CD1c-positive myeloid dendritic cell (primary cell): ENCODE measurements at regions not wholly inside any gene's neighbourhood (a gene's known extent, or its start where the extent isn't known, plus 50 kb on each side); places are given as distances from the start of the nearest gene placed in this dataset.

ENCODE experiments used
- DNase-seq: peaks from one replicate; pipeline ENCODE4 v3.0.0-alpha.2; 2016; ENCODE audit errors: extremely low spot score

GRCh38 chr2:216553482-216554240, 55.0 kb downstream of the RPL37A start:
- DNase-seq, result no peak

DNA sequence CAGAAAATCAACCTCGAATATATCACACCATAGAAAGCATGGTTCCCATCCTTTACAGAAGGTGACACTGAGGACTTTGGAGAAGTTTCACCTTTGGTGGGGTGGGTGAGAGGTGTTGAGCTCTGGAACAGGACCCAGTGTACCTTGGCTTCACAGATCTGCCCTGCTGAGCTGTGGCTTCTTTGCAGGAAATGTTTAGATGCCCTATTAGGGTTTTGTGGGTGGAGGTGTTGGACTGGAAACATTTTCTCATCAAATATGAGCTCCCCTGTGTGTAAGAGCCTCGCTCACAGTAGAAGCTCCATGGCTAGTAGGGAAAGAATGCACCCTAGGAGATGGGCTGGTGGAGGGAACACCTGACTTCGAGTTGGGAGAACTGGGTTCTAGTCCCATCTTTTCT, 55.6 kb downstream of the RPL37A start:
- no peak for DNase-seq

DNA sequence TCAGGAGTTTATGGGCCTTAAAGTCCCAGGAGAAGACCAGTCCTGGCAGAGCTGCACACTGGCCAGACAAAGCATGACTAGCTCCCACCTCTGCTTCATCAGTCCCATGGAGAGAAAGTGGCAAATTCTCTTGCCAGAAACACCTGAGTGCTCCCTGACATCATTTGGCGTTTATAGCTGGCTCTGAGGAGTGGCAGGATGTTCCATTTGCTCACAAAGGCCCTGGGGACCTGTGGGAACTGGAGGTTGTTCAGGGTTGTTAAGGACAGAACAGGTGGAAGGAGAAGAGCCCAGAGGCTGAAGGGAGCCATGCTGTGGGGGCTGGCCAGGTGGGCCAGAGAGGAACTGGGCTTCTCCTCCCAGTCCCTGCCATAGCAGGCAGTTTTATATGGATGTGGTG, 56.1 kb downstream of the RPL37A start:
- DNase-seq, result no peak

GRCh38 chr2:216555274-216555673, 56.6 kb downstream of the RPL37A start:
- peak; percentile 6 for DNase-seq

DNA sequence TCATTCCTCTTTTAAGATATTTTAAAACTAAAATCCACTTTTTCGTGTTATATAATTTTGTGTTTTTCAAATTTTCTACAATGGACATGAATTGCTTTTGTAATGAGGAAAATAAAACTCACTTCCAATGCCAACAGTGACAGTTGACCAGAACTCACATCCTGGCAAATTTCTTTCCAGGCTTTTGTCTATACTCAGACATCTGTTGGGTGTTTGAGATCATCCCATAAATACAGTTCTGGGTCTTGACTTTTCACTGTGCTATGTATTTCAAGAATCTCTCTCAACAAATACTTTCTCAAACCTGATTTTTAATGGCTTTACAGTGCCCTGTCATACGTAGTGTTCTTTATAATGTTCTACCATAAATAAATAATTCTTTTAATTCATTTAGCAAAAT, 57.6 kb downstream of the RPL37A start:
- no peak for DNase-seq

DNA sequence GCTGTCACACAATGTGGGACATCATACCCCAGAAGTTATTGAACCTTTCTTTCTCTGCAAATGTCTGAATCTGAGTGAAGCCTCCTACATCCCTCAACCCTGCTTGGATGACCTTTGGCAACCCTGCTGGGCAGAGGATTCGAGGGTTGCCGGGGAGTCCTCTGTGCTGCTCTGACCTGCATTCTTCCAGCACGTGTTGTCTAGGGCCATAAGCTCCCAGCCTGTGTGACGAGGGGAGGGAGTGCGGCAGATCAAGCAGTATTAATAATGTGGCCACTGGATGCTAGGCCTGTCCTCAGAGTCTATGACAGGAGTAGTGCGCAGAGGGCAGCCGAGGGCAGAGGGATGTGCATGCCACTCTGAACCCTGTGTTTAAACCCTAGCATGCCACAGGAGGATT, 58.8 kb downstream of the RPL37A start:
- DNase-seq, result no peak

- DNase-seq, result no peak
Measured at GRCh38 chr2:216557820-216558219, 59.2 kb downstream of the RPL37A start.

GRCh38 chr2:216559625-216560156, 61.0 kb downstream of the RPL37A start:
- no peak for DNase-seq

DNA sequence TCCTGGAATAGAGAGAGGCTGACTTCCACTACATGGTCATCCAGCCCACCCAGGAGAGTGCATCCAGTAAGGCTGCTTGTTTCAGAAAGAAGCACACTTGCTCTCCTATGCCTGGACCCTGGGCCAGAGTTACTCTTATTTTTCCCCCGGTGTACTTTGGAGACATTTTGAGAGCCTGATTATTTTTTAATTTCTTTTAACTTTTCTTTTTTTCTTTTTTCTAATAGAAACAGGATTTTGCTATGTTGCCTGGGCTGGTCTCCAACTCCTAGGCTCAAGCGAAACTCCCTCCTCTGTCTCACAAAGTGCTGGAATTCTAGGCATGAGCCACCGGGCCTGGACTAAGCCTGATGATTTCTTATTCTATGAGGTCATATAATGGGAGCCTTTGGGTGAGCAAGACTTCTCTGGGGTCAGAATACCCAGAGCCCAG, 62.2 kb downstream of the RPL37A start:
- DNase-seq, result no peak

- DNase-seq, result no peak
Measured at GRCh38 chr2:216562696-216563435, 64.2 kb downstream of the RPL37A start.

DNA sequence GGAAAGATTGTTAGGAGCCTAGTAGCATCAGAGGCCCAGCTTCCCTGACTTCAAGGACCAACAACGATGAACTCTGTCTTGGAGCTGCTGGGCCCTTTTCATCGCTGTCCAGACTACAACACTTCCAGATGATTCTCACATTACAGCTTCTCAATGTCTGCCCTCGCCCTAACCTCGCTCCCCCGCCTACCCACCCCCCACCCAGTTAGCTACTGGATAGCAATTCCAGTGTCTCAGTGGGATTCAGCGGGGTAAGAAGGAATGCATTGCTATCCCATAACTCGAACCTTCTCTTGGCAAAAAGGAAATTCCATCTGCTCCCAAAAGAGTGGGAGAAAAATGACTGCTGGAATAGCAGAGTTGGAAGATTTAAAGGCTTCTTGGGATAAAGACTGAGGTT, 65.0 kb downstream of the RPL37A start:
- no peak for DNase-seq

DNA sequence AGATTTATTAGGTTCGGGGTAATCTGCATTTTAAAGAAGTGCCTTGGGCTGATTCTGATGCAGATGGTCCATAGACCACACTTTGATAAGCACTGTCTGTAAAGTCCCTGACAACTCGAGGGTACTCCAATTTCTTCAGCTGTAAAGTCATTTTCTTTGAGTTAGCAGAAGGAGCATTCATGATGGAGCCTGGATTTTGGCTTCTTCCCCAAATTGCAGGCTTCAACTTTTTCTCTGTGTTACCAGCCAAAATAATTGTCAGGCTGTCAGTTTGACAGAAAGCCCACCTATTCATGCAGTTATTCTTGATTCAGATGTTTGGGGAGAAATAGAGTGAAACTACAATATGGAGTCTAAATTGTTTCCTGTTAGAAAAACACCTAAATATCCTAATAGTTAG, 66.0 kb downstream of the RPL37A start:
- no peak for DNase-seq

- DNase-seq, result no peak
Measured at GRCh38 chr2:216565956-216566355, 67.3 kb upstream of the IGFBP2 start.

DNA sequence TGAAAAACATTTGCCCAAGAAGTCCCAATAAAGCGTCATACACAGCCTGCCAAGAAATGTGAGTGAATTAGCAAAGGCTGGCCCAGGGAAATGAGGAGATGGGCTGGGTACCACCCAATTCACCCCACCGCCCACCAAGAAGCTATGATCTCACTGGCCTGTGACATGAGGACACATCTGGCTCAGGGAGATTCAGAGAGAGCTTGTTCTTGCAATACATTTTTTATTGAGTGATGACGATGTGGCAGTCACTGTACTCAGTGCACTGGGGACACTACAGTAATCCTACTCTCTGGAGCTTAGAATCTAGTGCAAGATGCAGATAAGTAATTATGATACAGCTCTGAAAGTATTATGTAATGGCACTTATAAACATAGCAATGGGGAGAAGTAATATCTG, 64.6 kb upstream of the IGFBP2 start:
- DNase-seq, result no peak

DNA sequence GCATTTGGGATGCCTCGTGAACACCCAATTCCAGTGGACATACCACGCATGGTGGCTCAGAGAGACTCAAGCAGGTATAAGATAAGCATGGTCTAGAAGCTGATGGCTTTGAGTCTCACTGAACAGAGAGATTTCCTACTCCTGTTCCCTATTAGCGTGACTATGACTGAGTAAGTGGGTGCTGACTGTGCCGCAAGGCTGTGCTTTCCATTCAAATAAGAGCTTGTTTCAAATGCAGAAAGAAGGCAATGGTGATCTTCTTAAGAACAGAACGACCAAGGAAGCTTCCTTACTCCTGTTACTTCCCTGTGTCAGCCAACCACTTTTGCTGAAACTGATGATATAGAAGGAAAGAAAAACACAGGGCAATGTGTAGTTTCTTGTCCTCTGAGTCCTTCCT, 63.5 kb upstream of the IGFBP2 start:
- no peak for DNase-seq

DNA sequence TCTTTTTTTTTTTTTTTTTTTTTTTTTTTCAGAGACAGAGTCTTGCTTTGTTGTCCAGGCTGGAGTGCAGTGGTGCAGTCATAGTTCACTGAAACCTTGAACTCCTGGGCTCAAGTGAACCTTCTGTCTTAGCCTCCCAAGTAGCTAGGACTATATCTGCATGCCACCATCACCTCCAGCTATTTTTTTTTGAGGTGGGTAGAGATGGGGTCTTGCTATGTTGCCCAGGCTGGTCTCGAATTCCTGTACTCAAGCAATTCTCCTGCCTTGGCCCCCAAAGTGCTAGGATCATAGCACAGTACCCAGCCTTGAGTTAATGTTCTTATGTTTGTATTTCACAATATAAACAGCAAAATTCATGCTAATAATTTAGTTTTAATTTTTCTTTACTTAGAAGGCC, 62.9 kb upstream of the IGFBP2 start:
- DNase-seq, result no peak

GRCh38 chr2:216571178-216571908, 61.9 kb upstream of the IGFBP2 start:
- DNase-seq, result no peak

- DNase-seq, result no peak
Measured at GRCh38 chr2:216571909-216572513, 61.2 kb upstream of the IGFBP2 start.

- no peak for DNase-seq
Measured at GRCh38 chr2:216572582-216573578, 60.3 kb upstream of the IGFBP2 start.

GRCh38 chr2:216574046-216574445, 59.2 kb upstream of the IGFBP2 start:
- no peak for DNase-seq

DNA sequence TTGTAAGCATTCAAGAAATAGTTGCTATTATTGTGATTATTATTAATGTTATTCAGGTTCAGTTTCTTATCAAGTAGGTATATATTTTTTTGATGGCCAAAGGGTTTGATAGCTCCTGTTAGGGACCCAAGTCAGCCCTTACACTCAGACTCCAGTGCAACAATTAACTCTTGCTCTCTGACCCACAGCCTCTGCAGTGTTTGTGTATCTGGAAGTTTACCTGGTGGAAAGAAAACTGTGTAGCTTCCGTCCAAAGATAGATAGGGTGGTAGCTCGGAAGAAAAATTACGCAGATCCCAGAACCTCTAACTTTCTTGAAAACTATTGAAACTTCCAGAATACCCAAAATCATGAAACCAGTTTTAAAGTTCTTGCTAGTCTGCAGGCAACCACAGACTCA, 58.6 kb upstream of the IGFBP2 start:
- no peak for DNase-seq
